Right ventricle myocardium superior (tissue), 1 donor: ENCODE measurements at regions not wholly inside any gene's neighbourhood (a gene's known extent, or its start where the extent isn't known, plus 50 kb on each side); places are given as distances from the start of the nearest gene placed in this dataset.

Experiments used
- ATAC-seq: fragments of 200-7000 bp; cut with Tn5 transposase; one replicate; pipeline ENCODE4 v1.9.1; 2020; ENCODE audit warnings: mild to moderate bottlenecking; ENCODE audit not compliant: poor library complexity
- DNase-seq: peaks from one replicate; pipeline ENCODE4 v3.0.0-alpha.2; 2020
- intact Hi-C: fragments of 100-400 bp; cut with DNase I; formaldehyde crosslinking; loops from one replicate; pipeline ENCODE4 v1.11.2; 2022
- donor health status: DM: no; HTN: yes; CAD: no; lungs with severe emphysema.

GRCh38 chr11:27287205-27287604, 75.8 kb downstream of the CCDC34 start:
- DNase-seq (no peak), ATAC-seq (no peak)
- intact Hi-C loops, result no loop called here

DNA sequence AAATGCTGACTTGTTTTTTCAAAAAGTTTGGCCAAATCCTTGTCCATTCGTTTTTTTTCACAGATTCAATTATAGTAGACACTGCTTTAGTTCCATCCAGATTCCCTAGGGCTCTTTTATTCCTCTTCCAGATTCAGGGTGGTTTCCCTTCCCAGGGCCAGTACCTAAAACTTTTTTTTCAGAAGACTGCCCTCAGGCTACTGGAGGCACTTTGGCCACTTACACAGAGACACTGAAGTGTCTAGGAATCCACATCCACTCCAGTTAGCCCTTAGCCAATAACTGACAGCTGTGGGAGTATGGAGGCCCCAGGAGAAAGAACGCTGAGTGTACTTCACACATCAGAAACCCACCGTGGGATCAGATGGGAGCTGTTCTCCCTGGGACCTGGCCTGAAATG, 77.3 kb downstream of the CCDC34 start:
- DNase-seq (no peak), ATAC-seq (no peak)
- intact Hi-C loops, result no loop called here

- ATAC-seq, result no peak
- intact Hi-C loops, result no loop called here
- no peak for DNase-seq
Observed at GRCh38 chr11:27282806-27283205, 80.2 kb downstream of the CCDC34 start.

GRCh38 chr11:27281740-27282590, 81.0 kb downstream of the CCDC34 start:
- peak; percentile 74 for DNase-seq
- intact Hi-C loops, result no loop called here
- peak; percentile 90 for ATAC-seq

DNA sequence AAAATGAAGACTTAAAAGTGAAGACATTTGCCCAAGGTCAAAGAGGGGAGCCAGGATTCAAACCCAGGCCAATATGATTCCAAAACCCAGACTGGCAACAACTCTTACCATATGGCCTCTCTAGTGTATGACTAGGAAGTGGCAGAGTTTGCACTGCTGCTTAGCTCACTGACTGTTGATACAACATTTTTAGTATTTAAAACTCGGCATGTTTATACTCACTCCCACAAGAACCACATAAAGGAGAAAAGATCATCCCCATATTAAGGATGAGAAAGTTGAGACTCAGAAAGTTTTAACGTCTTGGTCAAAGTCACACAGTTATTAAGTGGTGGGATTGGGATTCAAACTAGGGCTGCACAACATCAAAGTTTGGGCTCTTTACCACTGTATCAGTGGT, 81.7 kb downstream of the CCDC34 start:
- ATAC-seq, result no peak
- intact Hi-C loops, result no loop called here
- DNase-seq, result no peak

DNA sequence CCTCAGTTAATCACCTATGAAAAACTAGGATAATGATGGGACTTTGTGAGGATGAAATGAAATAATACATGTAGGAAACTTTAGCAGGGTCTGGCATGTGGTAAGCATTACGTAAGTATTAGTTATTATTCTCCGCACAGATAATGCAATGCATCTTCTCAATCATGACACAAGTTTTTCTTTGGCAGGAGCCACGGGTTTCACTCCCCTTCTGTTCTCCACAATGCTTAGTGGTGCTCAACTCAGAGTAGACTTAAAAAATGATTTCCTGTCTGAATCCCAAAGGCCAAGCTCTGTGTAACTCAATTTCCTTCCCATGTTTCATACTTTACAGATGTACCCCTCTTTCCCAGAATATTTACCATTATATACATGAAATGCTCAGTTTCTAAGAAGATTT, 82.9 kb downstream of the CCDC34 start:
- DNase-seq (no peak), ATAC-seq (no peak)
- intact Hi-C loops, result no loop called here

DNA sequence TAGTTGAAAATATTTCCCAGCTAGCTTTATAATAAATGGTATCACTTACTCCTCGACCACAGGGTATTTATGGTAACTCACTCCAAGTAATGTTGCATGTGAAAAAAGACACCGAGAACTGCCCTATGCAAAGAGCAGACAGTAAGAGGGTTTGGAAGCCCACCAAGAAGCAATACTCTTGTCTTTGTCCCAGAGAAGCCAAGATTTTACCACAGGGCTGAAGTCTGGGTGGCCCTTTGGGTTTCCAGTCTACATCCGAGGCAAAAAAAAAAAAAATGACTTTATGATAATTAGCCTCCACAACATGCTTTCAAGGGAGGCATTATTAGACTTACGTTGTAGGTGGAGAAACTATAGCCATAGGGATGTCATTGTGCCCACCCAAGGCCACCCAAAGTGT, 83.6 kb downstream of the CCDC34 start:
- no peak for ATAC-seq
- intact Hi-C loops, result no loop called here

DNA sequence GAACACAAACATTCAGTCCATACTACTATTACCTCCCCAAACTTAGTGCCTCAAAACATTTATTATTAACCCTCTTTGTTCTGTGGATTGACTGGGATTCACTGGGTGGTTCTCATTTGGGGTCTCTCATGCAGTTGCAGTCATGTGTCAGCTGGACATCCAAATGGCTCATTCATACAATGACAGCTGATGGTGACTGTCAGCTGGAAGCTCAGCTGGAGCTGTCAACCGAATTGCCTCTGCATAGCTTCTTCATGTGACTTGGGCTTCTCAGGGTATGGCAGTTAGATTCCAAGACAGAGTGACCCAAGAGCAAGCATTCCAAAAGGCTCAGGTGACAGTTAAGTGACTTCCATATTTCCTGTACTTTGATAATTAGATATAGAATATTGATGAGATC, 85.2 kb downstream of the CCDC34 start:
- ATAC-seq, result no peak
- intact Hi-C loops, result no loop called here
- no peak for DNase-seq

More for the DNA sequence above, 83.6 kb downstream of the CCDC34 start:
- DNase-seq, result no peak

GRCh38 chr11:27276141-27276540, 86.9 kb downstream of the CCDC34 start:
- ATAC-seq (no peak), DNase-seq (no peak)
- intact Hi-C loops, result no loop called here

DNA sequence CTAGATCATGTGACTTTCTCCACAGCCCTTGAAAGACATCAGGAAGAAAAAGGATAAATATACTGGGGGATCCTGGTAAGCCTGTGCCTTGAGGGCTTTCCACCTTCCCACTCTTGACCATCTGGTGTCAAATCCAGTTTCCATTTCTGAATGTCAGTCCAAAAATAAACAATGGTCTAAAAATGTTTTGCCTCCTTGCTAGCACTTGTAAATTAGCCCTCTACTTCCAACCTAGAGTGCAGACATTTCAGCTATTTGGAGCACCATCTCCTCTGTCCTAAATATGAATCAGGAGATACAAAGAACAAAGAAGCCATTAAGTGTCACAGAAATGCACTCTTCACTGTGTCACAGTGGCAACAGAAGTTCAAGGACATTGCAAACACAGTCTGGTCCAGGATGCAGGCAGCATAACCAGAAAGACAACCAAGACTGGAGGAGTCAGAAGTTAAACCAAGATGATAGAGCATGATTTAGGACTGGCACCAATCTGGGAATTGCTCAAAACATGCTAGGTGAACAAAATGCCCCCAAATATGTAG, 88.1 kb downstream of the CCDC34 start:
- no peak for ATAC-seq
- intact Hi-C loops, result no loop called here
- DNase-seq, result no peak

GRCh38 chr11:27266125-27266524, 96.9 kb downstream of the CCDC34 start:
- peak; percentile 59 for ATAC-seq
- intact Hi-C loops, result no loop called here
- DNase-seq, result no peak

GRCh38 chr11:27263986-27264385, 99.0 kb downstream of the CCDC34 start:
- ATAC-seq (no peak), DNase-seq (no peak)
- intact Hi-C loops, result no loop called here

- ATAC-seq (no peak), DNase-seq (no peak)
- intact Hi-C loops, result no loop called here
Observed at GRCh38 chr11:27263046-27263445, 100.0 kb downstream of the CCDC34 start.

GRCh38 chr11:27255447-27255828, 107.6 kb downstream of the CCDC34 start:
- ATAC-seq (no peak), DNase-seq (no peak)
- intact Hi-C loops, result no loop called here

DNA sequence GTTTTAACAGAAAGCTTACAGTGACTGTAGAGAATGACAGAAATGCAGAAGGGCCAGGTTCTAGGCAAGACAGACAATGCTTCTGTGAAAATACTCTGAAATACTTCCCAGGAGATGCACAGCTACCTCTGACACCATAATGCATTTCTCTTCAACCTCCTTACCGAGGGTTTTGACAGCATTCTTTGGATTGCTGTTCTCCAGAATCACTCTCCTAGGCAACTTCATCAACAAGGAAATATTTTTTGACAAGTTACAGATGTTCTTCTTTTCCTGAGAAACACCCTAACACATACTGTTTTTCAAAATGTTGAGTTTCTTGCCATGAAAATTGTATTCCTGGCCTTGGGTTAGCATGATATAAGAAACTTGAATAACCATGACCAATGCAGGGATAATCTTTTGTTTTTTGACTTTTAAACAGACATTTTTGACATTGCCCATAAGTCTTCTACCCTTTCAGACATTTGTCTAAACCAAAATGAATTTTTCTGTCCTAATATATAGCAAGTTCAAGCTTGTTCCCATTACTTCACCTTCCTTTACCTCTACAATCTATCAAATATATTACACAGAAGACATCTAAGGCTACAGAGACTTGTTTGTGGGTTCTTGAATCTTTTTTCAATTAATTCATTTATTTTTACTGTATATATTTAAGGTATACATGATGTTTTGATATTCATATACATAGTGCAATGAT, 108.1 kb downstream of the CCDC34 start:
- DNase-seq (no peak), ATAC-seq (peak; percentile 60)
- intact Hi-C loops, result no loop called here

- intact Hi-C loops, result no loop called here
- no peak for DNase-seq
- no peak for ATAC-seq
Observed at GRCh38 chr11:27253224-27253623, 109.8 kb downstream of the CCDC34 start.

GRCh38 chr11:27250867-27251665, 111.9 kb downstream of the CCDC34 start:
- DNase-seq (no peak), ATAC-seq (no peak)
- intact Hi-C loops, result no loop called here

GRCh38 chr11:27248576-27249509, 114.2 kb downstream of the CCDC34 start:
- intact Hi-C loops, result no loop called here
- ATAC-seq (peak; percentile 79), DNase-seq (peak; percentile 50)
